ENCODE measurements at regions not wholly inside any gene's neighbourhood (a gene's known extent, or its start where the extent isn't known, plus 50 kb on each side); places are given as distances from the start of the nearest gene placed in this dataset.

DNA sequence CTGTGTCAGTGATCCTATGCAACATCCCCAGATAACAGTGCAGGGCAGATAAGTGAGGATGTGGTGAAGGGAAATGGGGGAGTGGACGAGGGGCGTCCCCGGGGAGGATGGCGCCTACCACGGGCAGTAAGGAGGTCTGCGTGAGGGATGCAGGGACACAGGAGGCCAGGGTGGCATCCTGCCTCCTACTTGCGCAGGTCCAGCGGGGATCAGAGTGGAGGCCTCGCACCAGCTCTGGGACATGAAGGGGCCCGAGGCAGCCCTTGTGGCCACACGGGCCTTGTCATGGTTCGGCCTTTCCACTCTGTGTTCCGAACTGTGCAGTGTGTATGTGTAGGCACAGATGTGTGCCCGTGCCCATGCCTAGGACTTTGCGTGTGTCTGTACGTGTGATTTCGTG, 1227.5 kb downstream of the BRD1 start:
- Histone ChIP-seq H3K9me3 (peaks cover 0 to 25% (median 14%) of the 10 kb centered on the region in 8 donors), H3K4me3 (no peak overlapping the region), H3K27me3 (replicated peaks in 1 of 7) (no peaks in the 10 kb centered on the region), H3K36me3 (no peaks in the 10 kb centered on the region), H3K27ac (no peak overlapping the region), H3K4me1 (no peaks in the 10 kb centered on the region)
- intact Hi-C loops (cut with DNase I; ENCODE audit: low total_unique reads) = no loop called here
- TF ChIP-seq, protein P1, sequence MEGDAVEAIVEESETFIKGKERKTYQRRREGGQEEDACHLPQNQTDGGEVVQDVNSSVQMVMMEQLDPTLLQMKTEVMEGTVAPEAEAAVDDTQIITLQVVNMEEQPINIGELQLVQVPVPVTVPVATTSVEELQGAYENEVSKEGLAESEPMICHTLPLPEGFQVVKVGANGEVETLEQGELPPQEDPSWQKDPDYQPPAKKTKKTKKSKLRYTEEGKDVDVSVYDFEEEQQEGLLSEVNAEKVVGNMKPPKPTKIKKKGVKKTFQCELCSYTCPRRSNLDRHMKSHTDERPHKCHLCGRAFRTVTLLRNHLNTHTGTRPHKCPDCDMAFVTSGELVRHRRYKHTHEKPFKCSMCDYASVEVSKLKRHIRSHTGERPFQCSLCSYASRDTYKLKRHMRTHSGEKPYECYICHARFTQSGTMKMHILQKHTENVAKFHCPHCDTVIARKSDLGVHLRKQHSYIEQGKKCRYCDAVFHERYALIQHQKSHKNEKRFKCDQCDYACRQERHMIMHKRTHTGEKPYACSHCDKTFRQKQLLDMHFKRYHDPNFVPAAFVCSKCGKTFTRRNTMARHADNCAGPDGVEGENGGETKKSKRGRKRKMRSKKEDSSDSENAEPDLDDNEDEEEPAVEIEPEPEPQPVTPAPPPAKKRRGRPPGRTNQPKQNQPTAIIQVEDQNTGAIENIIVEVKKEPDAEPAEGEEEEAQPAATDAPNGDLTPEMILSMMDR (IDR thresholded peaks at IDR 0.05 in 8 of 11, conservative IDR thresholded peaks at IDR 0.05 in 3 of 11) = no peak
- no peak for TF ChIP-seq POLR2A (IDR thresholded peaks at IDR 0.05)
- TF ChIP-seq POLR2AphosphoS5 (IDR thresholded peaks at IDR 0.05) = no peak
- DNase-seq = no peak
- WGBS, 5 donors = 88 to 93% (median 90%) methylated on average over 17 of the region's 17 CpGs

DNA sequence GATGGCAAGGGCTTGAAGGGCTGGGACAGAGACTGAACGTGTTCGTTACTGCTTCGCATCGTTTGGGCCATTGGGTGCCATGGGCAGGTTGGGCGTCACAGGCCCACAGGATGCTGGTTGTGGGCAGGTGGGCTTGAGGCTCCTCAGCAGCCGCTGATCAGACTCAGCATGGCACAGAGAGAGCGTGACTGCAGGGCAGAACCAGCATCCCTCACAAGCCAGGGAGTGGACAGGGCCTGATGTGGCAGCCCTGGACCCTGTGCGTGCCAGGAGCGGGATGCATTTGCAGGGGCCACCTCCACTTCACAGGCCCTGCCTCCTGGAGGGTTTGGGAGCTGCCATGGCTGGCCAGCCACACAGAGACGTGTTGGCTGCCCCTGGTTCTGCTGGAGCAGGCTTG, 1228.3 kb downstream of the BRD1 start:
- H3K4me3 ChIP-seq = no peak overlapping the region
- DNase-seq = no peak
- TF ChIP-seq, protein P1 (IDR thresholded peaks at IDR 0.05 in 8 of 11, conservative IDR thresholded peaks at IDR 0.05 in 3 of 11) = no peak
- TF ChIP-seq POLR2AphosphoS5 (IDR thresholded peaks at IDR 0.05) (no peak), POLR2A (IDR thresholded peaks at IDR 0.05) (no peak)
- intact Hi-C loops (cut with DNase I; ENCODE audit: low total_unique reads) = no loop called here
- H3K4me1 ChIP-seq = no peaks in the 10 kb centered on the region
- 72 to 88% (median 86%) methylated on average over 10 of the region's 10 CpGs for WGBS, 5 donors
- no peaks in the 10 kb centered on the region for H3K36me3 ChIP-seq
- peaks cover 0 to 25% (median 14%) of the 10 kb centered on the region in 8 donors for H3K9me3 ChIP-seq
- H3K27me3 ChIP-seq (replicated peaks in 1 of 7) = peaks cover 0 to 5% (median 0%) of the 10 kb centered on the region in 7 donors
- H3K27ac ChIP-seq = no peak overlapping the region

DNA sequence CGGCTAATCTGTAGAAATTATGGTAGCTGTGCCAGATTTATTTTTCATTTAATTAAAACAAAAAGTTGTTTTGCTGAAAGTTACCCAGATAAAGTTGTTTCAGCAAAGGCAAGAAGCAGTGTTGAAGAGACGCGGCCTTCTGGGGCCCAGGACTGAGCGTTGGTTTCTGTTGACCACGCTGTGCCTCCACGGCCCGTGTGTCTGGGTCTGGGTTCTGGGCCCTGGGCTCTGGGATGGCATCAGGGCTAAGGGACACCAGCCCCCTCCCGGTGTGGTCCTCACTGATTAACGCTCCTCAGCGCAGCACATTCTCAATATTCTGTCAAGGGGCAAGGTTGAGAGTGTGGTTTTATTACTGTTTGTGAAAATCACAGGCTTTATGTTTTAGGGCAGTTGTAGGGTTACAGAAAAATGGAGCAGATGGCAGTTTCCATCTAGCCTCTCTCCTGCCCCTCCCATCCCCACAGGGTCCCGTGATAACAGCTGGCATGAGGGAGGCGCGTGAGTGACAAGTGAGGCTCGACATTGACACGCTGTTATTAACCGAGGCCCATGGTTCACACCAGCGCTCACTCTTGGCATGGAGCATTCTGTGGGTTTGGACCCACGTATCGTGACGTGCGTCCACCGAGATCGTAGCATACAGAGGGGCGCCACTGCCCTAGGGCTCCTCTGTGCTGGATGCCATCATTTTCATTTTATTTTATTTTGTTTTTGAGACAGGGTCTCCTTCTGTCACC, 1231.4 kb downstream of the BRD1 start:
- TF ChIP-seq POLR2AphosphoS5 (IDR thresholded peaks at IDR 0.05) = no peak
- TF ChIP-seq, protein P1 (IDR thresholded peaks at IDR 0.05 in 8 of 11, conservative IDR thresholded peaks at IDR 0.05 in 3 of 11) = no peak
- TF ChIP-seq POLR2A (IDR thresholded peaks at IDR 0.05) = no peak
- no peak for DNase-seq
- peaks cover 0 to 24% (median 0%) of the 10 kb centered on the region in 7 donors for H3K27me3 ChIP-seq (replicated peaks in 1 of 7)
- H3K9me3 ChIP-seq = peaks cover 0 to 25% (median 14%) of the 10 kb centered on the region in 8 donors
- WGBS, 5 donors = 89 to 95% (median 92%) methylated on average over 24 of the region's 24 CpGs
- H3K27ac ChIP-seq = no peak overlapping the region
- H3K4me1 ChIP-seq = no peaks in the 10 kb centered on the region
- H3K4me3 ChIP-seq = no peak overlapping the region
- intact Hi-C loops (cut with DNase I; ENCODE audit: low total_unique reads) = no loop called here
- no peaks in the 10 kb centered on the region for H3K36me3 ChIP-seq

DNA sequence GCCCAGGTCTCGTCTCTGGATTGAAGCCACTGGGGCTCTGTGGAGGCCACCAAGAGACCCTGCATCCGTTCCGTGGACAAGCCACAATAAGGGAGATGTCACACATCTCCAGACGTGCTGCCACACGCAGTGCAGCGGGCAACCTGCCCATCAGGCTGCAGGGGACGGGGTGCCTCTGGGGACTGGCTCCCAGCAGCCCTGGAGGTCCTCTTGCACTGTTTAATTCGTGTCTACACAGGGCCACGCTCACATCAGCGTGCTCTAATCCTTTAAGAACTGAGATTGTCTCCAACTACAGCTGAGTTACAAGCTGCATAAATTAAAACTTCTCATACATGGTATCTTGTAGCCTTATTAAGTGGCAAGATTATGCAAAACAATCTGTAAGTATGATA, 1232.2 kb downstream of the BRD1 start:
- intact Hi-C loops (cut with DNase I; ENCODE audit: low total_unique reads) = no loop called here
- Histone ChIP-seq H3K36me3 (no peaks in the 10 kb centered on the region), H3K27me3 (replicated peaks in 1 of 7) (peaks cover 0 to 27% (median 0%) of the 10 kb centered on the region in 7 donors), H3K4me1 (no peaks in the 10 kb centered on the region), H3K27ac (no peak overlapping the region), H3K4me3 (no peak overlapping the region), H3K9me3 (peaks cover 0 to 25% (median 14%) of the 10 kb centered on the region in 8 donors)
- no peak for DNase-seq
- TF ChIP-seq, protein P1 (IDR thresholded peaks at IDR 0.05 in 8 of 11, conservative IDR thresholded peaks at IDR 0.05 in 3 of 11) = no peak
- TF ChIP-seq POLR2A (IDR thresholded peaks at IDR 0.05) (no peak), POLR2AphosphoS5 (IDR thresholded peaks at IDR 0.05) (no peak)
- WGBS, 5 donors = 68 to 87% (median 79%) methylated on average over 8 to 10 of the region's 10 CpGs

All from spleen (tissue), 11 donors.